ENCODE measurements at regions not wholly inside any gene's neighbourhood (a gene's known extent, or its start where the extent isn't known, plus 50 kb on each side); places are given as distances from the start of the nearest gene placed in this dataset.
"Not testable (repeated sequence)": the region's sequence is repeated elsewhere in the genome, so short reads cannot be mapped to it uniquely, and the experiment has no call there.

DNA sequence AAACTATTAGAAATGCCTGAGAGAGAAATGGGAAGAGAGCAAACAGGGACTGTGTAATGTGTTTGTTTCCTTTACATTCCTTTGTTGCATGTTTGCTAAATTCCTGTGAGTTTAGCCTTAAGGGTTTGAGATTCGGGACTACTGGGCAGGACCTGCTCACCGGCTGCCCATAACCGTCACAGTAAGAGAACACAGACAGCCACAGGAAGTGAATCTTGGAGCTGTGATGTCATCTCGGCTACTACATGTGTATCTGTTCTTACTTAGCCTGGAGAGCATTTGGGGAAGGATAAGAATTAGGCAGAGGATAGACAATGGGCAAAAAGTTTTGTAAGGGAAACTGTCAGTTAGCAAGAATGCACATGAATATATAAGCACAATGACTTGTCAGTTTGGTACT is 485.1 kb upstream of the KLF6 start:
- in situ Hi-C loops (cut with MboI): no loop called here
- Histone ChIP-seq H3K4me1 (replicated peaks in 1 of 2; ENCODE audit: control insufficient read depth in 2 of 2, insufficient read depth in 2 of 2, low read length in 2 of 2) (no peaks in the 10 kb centered on the region), H4K20me1 (replicated peaks; ENCODE audit: control insufficient read depth, insufficient read depth, low read length) (no peaks in the 10 kb centered on the region), H3K9ac (ENCODE audit: insufficient read depth in 1 of 2, low read depth in 2 of 2, low read length in 2 of 2) (no peak overlapping the region), H3K4me2 (ENCODE audit: insufficient read depth, low read length) (no peak overlapping the region), H3K79me2 (ENCODE audit: control insufficient read depth, insufficient read depth, low read length) (no peaks in the 10 kb centered on the region), H3K9me1 (ENCODE audit: control insufficient read depth, insufficient read depth, low read length) (no peaks in the 10 kb centered on the region), H3K9me3 (replicated peaks; ENCODE audit: control insufficient read depth, insufficient read depth, low read depth, low read length) (no peaks in the 10 kb centered on the region), H3K4me3 (no peak overlapping the region), H3K36me3 (ENCODE audit: control insufficient read depth, insufficient read depth, low read length) (no peaks in the 10 kb centered on the region), H3K27ac (ENCODE audit: extremely low read depth, low read depth, low read length) (no peak overlapping the region), H2AFZ (ENCODE audit: low read depth, low read length) (no peak overlapping the region), H3K27me3 (ENCODE audit: control insufficient read depth in 2 of 2, insufficient read depth in 2 of 2, low read length in 2 of 2) (peaks cover 0 to 3% of the 10 kb centered on the region in 2 experiments; a peak in 1 of 5 replicates)
- FAIRE-seq: no peak
- intact Hi-C loops (cut with micrococcal nuclease): no loop called here
- no TSS peak for BruUV-seq (replicated peaks)
- no peak for DNase-seq (ENCODE audit: extremely low read depth in 1 of 4, low spot score in 3 of 4)
- TF ChIP-seq NKRF (IDR thresholded peaks at IDR 0.05; ENCODE audit: borderline replicate concordance) (no peak), NFATC3 (IDR thresholded peaks at IDR 0.05) (no peak), MAFG (tag; conservative IDR thresholded peaks at IDR 0.05) (0 out of 2 replicates have a peak, but pooled peaks have one; percentile 7), ARID1B (IDR thresholded peaks at IDR 0.05) (no peak), ZNF124 (CRISPR knock-in tag; IDR thresholded peaks at IDR 0.05) (no peak), SNAPC5 (CRISPR knock-in tag; IDR thresholded peaks at IDR 0.05) (no peak)
- no peak for ATAC-seq
- POLR2A ChIA-PET: interaction anchor here (1.1 kb wide), 1 partner anchor 11 kb away, joined by 4 read pairs; no protein-coding TSS in a partner anchor
- CTCF ChIA-PET (ENCODE audit: low intra/inter-chr PET ratio): no interaction called here
- WGBS (ENCODE audit: insufficient coverage, low coverage, missing lambda C conversion rate): 0% methylated on average over 4 of the region's 4 CpGs

DNA sequence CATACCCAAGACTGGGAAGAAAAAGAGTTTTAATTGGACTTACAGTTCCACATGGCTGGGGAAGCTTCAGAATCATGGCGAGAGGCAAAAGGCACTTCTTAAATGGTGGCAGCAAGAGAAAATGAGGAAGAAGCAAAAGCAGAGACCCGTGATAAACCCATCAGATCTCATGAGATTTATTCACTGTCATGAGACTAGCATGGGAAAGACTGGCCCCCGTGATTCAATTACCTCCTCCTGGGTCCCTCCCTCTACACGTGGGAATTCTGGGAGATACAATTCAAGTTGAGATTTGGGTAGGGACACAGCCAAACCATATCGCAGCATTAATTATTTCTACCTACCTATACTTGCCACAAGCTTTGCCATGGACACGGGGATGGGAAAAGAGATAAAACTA is 483.5 kb upstream of the KLF6 start:
- FAIRE-seq; H3K4me1 ChIP-seq (replicated peaks in 1 of 2; ENCODE audit: control insufficient read depth in 2 of 2, insufficient read depth in 2 of 2, low read length in 2 of 2); H3K27ac ChIP-seq (ENCODE audit: extremely low read depth, low read depth, low read length); H3K9ac ChIP-seq (ENCODE audit: insufficient read depth in 1 of 2, low read depth in 2 of 2, low read length in 2 of 2); H2AFZ ChIP-seq (ENCODE audit: low read depth, low read length); H4K20me1 ChIP-seq (replicated peaks; ENCODE audit: control insufficient read depth, insufficient read depth, low read length); in situ Hi-C loops (cut with MboI); ATAC-seq; CTCF ChIA-PET (ENCODE audit: low intra/inter-chr PET ratio); H3K4me2 ChIP-seq (ENCODE audit: insufficient read depth, low read length); H3K79me2 ChIP-seq (ENCODE audit: control insufficient read depth, insufficient read depth, low read length); H3K9me3 ChIP-seq (replicated peaks; ENCODE audit: control insufficient read depth, insufficient read depth, low read depth, low read length); intact Hi-C loops (cut with micrococcal nuclease); DNase-seq (ENCODE audit: extremely low read depth in 1 of 4, low spot score in 3 of 4); BruUV-seq (replicated peaks); H3K36me3 ChIP-seq (ENCODE audit: control insufficient read depth, insufficient read depth, low read length); H3K9me1 ChIP-seq (ENCODE audit: control insufficient read depth, insufficient read depth, low read length); H3K4me3 ChIP-seq: not testable (repeated sequence)
- 0% methylated on average over 6 of the region's 6 CpGs for WGBS (ENCODE audit: insufficient coverage, low coverage, missing lambda C conversion rate)
- peaks cover 0 to 11% of the 10 kb centered on the region in 2 experiments; a peak in 2 of 5 replicates for H3K27me3 ChIP-seq (ENCODE audit: control insufficient read depth in 2 of 2, insufficient read depth in 2 of 2, low read length in 2 of 2)
- POLR2A ChIA-PET: interaction anchor here (1.3 kb wide), 1 partner anchor 25 kb away, joined by 3 read pairs; no protein-coding TSS in a partner anchor

Measured in K562 (cell line).